NCI-H1048 (cell line): ENCODE measurements at regions not wholly inside any gene's neighbourhood (a gene's known extent, or its start where the extent isn't known, plus 50 kb on each side); places are given as distances from the start of the nearest gene placed in this dataset.
"Not testable (repeated sequence)": the region's sequence is repeated elsewhere in the genome, so short reads cannot be mapped to it uniquely, and the experiment has no call there.

Experiments
- DNase-seq: peaks from one replicate; lab custom pipeline; 2025; lab: John Stamatoyannopoulos, UW

DNA sequence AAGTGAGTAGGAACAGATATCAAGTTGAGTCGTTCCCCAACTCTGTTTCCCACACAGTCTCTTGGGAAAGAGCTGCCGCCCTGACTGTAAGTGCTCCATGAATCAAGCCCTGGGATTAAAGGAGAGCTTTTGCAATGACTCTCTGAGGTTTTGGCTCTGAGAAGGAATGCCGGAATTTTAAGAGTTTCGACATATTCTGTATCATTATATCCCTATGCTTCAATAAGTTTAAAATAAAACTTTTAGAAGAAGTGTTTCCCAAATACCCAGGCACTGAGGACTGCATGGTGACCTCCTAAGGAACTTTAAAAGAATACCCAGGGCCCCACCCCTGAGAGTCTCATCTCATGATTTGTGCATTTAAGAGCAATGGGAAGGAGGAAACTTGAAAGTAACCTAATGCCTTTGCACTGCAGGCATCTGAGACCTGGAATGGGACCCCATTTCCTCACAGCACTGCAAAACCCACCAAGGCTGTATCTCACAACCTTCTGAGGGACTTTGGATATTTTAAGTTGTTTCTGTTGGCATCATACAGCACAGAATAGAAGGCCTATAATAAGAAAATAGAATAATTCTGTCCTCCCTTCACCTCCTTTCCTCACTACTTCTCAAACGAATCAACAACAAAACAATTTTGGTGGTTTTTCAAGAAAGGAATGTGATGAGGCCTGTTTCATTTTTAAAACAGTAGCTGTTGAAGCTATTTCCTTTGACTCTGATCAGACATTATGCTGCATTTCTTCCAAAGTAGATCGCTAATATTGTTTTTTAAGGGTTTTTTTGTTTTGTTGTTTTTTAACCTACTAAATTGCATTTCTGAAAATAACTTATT, 121.2 kb downstream of the GASK1B start:
- DNase-seq: no peak

DNA sequence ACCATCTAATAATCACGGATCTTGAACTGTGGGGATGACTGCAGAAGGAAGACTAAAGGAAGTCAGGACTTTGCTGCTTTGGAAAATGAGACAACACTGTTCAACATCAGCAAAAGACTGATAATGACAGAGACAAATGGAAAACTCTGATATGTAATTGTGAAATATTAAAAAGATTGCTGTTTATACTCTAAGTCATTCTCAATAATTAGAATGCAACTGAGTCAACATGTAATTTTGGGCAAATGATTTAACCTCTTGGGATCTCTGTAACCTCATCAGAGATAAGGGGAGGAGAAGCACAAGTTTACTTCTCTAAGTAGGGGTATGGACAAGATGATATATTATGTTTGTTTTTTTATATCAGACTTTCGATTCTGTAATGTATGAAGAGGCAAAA, 121.9 kb downstream of the GASK1B start:
- DNase-seq: no peak

DNA sequence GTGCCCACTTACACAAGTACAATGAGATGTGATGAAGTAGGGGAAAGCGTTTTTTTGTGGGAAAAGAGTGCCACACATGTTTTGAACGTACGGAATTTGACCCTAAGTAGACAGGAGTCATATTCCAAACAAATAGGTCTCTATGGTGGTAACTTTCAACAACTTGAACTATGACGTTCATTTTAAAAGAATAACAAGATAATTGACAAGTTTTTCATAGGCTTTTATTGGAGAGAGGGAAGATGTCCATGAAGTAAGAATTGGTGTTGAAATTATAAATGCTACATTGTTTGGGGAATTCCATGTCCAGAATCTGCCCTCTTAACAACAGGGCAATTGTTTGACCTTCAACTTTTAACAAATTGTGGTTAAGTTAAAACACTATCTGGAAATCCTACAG, 126.5 kb downstream of the GASK1B start:
- no peak for DNase-seq

DNA sequence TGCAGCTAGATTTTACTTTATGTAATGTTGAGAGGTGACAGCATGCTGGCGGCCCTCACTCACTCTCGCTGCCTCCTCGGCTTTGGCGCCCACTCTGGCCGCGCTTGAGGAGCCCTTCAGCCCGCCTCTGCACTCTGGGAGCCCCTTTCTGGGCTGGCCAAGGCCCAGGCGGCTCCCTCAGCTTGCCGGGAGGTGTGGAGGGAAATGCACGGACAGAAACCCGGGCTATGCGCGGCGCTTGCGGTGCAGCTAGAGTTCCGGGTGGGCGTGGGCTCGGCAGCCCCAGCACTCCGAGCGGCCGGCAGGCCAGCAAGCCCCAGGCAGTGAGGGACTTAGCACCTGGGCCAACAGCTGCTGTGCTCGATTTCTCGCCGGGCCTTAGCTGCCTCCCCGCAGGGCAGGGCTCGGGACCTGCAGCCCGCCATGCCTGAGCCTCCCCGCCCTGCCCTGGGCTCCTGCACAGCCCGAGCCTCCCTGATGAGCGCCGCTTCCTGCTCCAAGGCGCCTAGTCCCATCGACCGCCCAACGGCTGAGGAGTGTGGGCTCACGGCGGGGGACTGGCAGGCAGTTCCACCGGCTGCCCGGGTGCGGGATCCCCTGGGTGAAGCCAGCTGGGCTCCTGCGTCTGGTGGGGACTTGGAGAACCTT, 128.7 kb downstream of the GASK1B start:
- no peak for DNase-seq

DNA sequence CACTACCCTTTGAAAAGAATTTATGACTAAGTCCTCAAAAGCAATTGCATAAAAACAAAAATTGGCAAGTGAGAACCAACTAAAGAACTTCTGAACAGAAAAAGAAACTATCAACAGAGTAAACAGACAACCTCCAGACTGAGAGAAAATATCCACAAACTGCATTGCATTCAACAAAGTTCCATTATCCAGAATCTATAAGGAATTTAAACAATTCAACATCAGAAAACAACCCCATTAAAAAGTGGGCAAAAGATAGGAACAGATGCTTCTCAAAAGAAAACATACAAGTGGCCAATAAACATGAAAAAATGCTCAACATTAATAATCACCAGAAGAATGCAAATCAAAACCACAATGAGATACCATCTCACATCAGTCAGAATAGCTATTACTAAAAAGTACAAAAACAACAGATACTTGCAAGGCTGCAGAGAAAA, 130.2 kb downstream of the GASK1B start:
- DNase-seq: no peak

DNA sequence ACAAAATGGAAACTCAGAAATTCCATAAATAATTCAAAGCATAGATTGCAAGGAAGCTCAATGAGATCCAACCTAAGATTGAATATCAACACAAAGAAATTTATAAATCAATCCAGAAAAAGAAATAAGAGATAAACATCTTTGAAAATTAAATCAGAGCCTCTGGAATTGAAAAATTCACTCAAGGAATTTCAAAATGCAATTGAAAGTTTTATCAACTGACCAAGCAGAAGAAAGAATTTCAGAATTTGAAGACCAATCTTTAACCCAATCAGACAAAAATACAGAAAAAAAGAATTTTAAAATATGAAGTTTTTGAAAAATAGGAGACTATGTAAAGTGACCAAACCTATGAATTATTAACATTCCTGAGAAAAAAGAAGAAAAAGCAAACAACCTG, 134.1 kb downstream of the GASK1B start:
- DNase-seq: no peak

DNA sequence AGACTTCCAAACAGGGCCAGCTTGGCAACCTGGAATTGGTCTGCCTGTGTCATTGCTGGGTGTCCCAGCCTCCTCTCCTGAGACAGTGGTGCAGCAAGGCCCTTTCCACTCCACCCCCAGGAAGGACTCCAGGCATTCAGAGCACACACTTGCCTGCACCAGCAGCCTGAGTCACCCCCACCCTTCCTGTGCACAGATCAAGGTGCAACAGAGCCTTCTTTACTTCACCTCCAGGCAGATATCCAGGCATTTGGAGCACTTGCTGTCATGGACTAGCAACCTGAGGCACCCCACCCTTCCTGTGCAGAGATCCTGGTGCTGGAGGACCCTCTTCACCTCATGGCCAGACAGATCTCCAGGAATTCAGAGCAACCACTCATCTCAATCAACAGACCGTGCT, 135.8 kb downstream of the GASK1B start:
- DNase-seq: no peak

DNA sequence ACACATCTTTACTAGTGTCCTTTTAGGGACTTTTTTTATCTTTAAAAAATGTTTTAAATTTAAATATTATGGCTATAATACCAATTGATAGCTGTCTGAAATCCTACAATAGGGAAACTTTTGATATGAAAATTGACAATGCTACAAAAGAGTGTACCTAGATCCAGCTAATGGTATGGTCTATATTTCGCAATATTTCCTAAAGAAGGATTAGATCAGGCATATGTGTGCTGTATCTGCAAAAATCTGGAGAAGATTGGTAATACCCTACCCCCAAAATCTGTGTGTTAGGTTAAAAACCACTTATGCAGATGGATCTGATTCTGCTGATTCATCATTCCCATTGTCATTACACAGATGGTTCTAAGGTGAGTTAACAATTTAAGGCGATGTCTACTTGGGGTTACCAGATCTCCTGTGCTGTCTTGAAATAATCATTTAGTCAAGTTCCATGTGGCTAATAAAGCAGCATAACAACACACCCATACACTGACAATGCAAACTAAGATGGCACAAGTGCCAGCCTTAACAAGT, 137.1 kb downstream of the GASK1B start:
- no peak for DNase-seq

DNA sequence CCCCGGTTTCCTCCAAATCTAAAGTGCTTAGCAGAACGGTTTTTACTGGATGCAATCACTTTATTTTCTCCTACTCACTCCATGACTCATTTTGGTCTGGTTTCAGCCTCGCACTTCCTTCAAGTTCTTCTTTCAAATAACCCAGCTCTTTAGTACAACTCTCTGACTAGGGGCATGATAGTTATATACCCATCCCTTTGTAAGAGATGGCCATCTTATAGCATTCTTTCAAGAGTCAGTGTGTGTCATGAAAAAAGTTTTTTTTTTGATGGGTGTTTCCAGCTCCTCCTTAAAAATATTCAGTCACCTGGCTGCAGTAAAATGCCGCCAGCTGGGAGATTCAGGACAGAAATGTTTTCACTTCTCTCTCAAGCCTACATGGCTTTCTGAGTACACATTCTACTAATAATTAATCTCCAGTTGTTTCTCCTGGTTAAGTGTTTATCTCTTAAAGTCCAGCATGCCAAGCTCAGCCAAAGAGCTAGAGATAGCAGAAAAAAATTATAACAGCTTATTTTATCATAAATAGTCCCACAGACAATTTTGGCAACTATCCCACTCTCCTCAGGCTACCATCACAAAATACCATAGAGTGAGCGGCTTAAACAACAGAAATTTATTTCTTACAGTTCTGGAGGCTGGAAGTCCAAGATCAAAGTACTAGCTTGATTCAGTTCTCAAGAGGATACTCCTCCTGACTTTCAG, 139.3 kb downstream of the GASK1B start:
- no peak for DNase-seq

DNA sequence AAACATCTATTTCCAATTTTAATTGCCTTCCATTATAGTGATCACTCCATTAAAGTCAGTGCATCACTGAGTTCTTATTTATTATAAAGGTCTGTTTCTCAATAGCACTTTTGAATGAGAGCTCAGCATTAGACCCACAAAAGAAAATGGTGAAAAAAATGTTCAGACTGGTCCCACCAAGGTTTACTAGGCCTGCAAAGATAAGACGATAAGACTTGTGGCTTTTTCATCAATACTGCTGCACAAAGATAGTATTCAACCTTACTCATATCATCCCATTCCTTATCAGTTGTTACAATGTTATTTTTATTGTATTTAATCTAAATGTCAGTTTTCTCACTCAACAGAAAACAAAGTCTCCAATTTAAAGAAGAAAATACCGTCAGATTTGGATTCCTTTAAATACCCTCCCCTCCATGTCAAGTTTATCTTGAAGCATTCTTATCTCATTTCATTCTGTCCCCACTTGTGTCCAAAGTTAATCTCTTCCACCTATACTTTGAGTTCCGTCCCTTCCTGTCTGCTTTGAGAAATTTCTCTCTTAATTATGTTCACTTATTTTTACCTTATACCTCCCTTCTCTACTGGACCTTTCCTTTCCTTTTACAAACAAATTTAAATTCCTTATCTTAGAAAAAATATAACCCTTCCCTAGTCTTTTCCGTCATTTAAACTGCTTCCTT, 140.0 kb downstream of the GASK1B start:
- DNase-seq: no peak

DNA sequence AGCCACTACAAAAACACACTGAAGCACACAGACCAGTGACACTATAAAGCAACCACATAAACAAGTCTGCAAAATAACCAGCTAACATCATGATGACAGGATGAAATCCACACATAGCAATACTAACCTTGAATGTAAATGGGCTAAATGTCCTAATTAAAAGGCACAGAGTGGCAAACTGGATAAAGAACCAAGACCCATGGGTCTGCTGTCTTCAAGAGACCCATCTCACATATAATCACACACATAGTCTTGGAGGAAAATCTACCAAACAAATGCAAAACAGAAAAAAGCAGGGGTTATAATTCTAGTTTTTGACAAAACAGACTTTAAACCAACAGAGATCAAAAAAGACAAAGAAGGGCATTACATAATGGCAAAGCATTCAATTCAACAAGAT, 144.4 kb downstream of the GASK1B start:
- DNase-seq: not testable (repeated sequence)

DNA sequence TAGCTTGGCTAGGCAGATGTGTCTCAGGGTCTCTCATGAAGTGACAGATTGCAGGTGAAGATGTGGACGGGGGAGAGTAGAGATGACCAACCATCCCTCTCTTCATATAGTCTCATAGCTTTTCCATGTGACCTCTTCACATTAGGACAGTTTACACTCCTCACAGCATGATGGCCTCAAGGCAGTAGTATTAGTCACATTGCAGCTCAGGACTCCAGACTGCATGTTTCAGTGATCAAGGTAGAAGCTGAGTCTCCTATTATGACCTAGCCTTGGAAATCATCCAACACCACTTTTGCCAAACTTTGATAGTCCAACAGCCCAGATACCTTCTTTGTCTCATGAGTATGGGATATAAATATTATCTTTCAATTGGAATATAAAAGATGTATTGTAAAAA, 147.7 kb downstream of the GASK1B start:
- no peak for DNase-seq

DNA sequence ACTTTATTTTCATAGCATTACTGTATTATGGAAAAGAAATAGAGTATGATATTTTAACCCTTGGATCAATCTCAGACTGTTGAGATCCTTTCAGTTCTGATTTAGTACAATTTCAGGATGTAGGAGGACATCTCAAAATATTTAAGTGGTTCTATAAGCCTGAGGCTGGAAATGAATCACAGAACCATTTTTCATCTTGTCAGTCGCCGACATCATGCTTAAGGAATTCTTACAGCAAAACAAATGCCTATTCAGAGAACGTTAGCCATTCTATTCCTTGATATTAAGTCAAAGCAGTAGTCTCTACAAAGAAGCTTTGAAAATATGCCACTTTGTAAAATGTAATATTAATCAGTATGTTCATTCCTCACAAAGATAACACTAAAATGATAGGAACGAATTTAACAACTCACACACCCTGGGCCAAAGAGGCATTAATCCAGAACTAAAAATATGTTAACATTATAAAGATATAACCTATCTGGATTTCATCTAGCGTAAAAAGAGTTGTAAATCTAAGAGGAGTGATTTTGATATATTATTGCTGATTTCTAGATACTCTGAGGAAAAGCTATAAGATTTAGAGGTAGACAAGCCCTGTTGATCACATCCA, 152.0 kb downstream of the GASK1B start:
- DNase-seq: no peak

DNA sequence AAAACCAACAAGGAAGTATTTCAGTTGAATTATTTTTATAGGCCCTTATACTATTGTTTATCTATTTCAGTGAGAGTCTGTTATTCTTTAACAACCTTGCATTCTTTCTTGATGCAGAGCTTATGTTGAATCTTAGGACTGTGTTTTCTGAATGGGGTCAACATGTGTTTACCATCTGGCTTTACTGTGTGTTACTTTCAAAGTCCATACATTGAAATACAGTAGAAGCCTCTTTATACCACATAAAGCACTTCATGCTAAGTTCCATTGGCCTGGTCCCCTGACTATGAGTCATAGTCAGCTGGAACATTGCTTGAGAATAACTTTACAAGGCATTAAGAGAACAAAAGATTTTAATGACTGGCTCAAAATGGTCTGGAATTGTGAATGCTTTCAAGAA, 152.6 kb downstream of the GASK1B start:
- DNase-seq: no peak

DNA sequence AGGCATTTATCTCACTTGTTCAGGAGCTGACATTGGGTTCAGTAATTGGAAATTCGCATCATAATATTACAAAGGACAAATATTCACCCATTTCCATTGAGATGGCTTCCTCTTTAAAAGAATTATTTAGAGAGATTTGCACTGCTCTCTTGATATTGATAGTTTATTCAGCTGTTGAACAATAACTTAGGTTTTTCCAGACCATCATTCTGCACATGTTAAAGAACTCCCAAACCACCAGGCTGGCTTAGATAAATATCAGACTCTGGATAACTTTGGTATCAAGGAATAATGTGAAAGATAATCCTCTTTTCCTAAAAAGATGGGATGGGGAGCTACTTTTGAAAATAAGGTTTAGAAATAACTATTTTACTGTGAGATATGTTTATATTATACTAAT, 154.0 kb downstream of the GASK1B start:
- no peak for DNase-seq

DNA sequence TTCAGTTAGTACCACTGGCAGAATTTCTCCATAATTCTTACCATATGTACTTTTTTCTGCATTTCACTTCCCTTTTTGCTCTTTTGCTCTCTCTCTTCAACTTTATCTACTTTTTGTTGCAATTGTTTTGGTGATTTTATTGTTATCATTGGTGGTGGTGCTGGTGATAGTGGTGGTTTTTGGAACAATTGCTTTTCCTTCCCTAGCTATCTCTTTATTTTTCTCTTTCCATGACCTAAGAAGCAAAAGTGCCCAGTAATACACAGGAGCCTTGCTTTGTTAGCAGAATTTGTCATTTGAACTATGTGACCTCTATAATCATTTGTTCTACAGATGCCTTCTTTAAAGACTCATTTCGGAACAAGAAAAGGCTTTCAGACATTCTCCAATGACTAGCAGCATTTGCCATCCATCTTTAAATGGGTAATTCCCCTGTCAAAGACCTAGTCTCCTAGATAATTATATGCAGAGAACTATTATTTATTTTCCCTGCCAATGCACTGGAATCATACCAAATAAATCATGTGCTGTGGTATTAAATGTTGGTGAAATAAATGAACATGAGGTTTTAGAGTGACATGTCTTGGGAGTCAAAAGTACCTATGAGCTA, 154.5 kb downstream of the GASK1B start:
- DNase-seq: no peak

DNA sequence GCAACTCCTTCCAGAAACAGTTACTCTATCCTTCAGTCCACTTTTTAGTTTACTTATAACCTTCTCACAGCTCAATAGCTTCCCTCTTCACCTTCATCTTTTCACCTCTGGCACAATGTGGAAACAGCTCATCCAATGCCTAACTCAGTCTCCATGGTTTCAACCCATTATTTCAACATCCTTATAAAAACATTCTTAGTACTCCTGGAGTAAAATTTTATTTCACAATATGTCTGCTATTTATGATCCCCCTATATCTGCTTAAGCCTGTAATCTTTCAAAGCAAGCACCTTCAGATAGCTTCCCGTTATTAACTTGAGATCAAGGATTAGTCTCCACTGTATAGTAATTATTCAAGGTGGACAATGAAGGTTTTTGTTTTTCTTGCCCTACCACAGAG, 156.3 kb downstream of the GASK1B start:
- DNase-seq: no peak

DNA sequence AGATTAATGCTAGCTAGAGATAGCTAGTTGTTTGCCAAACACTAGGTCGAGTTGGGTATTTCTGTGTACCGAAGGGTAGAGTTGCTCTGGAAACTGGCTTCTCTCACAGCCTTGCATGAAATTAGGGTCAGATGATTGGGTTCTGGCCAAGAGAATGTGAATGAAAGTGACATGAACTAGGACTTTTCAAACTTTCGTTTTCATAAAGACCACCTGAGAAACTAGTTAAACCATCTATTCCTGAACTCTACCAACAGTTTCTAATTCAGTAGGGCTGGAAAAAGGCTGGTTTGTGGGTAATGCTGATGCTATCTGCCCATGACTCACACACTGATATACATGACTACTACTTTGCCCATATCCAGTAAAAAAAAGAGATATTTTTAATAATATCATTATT, 157.6 kb downstream of the GASK1B start:
- no peak for DNase-seq

DNA sequence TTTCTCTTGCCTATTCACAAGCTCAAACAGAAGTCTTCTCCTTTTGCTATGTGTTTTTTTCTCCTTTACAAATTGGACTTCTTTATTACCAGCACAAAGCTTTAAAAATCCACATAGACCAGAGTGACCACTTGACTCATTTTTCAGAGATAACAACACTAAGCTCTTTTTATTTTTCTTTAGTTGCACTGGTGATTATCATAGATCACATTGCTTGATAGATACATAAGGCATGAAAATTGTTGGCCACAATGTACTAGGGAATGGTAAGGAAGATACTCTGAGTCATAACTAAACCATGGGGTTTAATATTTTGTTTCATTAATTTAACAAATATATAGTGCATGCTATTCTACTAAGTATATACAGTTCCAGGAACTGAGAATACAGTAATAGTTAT, 159.0 kb downstream of the GASK1B start:
- DNase-seq: no peak

DNA sequence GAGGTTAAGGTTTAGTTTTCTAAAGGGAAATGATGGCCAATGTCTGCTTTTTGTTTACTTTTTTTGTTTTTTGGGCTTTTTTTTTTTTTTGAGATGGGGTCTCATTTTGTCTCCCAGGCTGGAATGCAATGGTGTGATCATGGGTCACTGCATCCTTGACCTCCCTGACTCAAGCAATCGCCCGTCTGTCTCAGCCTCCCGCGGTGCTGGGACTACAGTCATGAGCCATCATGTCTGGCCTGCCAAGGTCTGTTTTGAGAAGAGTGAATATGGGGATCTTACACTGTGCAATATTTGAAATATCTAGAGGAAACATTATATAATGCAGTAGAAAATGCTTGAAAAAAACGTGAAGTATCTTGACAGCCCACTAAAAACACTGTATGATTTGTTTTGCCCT, 162.5 kb downstream of the GASK1B start:
- no peak for DNase-seq

DNA sequence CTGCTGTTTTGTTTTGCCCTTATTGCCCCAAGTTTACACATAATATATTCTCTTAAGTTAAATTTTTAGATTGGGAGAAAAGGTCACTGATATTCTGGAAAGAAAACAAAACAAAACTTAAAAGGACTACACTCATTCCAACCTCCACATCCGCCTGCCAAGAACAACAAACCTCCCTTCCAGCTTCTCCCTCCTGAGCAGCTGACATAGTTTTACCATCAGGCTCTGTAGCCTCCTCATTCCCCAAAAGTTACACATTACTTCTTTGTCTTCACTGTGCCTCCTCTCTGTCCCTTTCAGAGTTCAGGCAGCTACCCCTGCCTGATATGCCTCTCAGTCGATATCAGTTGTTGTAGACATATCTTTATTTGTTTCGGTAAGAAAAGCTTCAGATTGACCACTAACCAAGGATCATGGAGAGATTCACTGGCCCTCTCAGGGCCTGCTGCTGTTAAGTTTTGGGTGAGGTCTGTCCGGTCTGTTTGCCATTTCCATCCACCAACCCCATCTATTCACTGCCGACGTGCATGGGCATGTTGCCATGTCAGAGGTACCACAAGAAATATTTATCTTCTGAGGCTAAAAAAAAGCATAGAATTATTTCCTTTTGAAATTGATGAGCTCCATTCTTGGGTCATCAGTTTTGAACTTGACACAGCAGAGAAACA, 164.1 kb downstream of the GASK1B start:
- DNase-seq: no peak
